ENCODE measurements at regions not wholly inside any gene's neighbourhood (a gene's known extent, or its start where the extent isn't known, plus 50 kb on each side); places are given as distances from the start of the nearest gene placed in this dataset.

DNA sequence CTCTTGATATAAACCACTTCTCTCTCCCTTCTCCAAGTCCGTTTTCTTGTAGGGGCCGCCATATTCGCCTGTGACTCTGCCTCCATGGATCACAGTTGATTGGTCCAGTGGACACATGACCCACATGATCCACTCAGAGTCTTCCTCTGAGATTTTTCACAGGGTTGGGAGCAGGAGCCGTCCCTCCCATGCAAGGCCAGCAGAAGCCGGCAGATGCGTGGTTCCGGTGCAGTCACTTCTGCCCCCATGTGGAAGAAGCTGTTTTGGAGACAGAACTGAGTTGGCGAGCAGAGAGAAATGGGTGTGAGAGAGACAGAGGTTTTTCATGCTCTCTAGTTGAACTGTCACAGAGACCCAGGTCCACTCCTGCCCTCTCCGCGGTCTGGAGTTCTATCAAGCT lies 83.3 kb downstream of the C16orf95 start:
- DNase-seq (ENCODE audit: low read depth): peak; percentile 27

DNA sequence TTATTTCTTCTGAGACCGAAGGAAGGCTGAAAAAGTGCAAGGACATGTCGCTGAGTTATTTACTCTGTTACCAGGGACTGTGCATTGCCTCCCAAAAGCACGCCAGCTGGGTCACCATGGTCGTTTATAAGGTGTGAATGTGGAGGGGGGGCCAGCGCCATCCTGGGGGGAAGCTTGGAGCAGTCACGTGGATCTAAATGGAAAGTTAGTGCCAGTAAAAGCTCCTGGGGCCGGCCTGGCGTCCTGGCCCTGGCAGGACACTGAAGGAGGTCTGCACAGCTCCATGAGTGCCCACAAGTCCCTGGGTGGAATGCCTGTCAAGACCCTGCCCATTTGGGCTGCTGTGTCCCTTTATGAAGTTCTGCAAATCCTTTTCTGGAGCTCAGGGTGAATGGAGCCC lies 82.6 kb downstream of the C16orf95 start:
- DNase-seq (ENCODE audit: low read depth): no peak

DNA sequence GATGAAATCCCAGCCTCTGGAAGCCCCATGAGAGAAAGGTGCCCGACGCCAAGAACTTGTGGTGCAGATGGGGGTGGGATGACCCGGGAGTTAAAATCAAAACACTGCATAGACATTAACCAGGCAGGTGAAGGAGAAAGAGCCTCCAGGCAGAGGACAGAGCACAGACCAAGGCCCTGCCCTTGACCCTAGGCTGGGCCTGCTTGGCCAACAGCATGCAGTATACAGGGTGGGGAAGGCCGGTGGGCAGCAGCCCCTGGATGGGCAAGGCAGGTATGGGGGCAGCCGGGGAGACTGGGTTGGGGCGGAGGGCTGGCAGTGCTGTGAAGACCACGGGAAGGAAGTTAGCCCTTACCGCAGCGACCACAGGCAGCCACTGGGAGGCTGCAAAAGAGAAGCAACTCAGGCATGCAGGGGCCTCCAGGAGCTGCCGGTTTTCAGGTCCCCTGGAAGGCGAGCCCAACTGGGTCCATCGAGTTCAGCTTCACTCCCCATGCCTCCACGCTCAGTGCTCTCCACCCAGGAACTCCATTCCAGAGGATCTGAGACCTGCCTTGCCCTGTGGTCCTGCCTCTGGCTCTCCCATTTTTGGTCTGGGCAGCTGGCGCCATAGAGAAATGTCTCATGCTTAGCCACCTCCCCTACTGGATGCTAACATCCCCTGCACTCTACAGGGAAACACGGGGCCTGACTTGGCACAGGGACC lies 81.2 kb downstream of the C16orf95 start:
- DNase-seq (ENCODE audit: low read depth): no peak

DNA sequence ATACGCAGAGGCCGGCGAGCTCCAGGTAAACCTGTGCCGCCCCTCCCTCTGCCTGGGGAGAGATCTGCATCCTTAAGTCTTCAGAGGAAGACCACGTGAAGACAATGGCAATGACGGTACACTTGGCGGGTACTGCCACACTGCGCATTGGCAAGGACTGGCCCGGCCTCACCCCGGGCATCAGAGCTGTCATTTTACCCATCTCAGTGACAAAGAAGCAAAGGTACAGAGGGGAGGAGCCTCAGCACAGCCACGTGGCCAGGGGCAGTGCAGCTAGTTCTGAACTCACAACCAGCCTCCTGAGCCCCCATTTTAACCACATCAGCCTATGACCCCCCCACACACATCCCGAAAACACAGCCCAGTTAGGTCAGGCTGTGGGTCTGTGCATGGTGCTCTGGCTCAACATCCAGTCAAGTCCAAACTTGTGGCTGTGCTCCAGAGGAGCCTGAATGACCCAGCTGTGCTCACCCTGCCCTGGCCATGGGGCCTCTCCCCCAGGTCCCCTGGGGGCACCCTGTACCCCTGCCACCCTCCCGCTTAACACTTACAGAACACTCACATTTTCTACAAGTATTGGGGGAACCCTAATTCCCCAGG lies 80.6 kb downstream of the C16orf95 start:
- DNase-seq (ENCODE audit: low read depth): no peak

DNA sequence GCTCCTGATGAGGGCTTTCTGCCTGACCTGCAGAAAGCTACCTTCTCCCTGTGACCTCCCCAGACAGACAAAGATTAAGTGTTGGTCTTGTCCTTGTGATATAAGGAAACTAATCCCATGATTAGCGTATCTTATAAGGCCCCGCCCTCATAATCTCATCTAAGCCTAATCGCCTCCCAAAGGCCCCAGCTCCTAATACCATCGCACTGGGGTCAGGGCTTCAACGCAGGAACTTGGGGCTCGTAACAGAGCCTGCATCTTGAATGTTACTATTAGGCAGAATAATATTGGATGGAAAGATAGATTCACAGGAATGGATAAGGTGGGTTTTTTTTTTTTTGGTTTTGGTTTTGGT lies 78.9 kb downstream of the C16orf95 start:
- DNase-seq (ENCODE audit: low read depth): no peak

DNA sequence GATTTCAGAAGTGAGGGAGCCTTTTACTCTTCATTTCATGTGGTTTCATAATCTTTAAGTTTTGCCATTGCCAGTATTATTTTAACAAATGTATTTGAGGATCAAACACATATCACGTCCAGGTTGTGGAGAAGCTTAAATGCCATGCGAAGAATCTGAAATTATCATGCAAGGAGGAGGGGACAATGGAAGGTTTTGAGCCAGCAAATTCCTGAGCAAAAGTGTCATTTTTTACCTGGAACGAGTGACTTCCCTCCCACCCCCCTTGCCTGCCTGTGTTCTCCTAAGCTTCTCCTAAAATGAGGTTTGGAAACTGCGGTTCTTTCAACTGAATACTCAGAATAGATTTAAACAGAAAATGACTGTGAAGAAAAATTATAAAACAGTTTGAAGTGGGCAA lies 77.6 kb downstream of the C16orf95 start:
- no peak for DNase-seq (ENCODE audit: low read depth)

DNA sequence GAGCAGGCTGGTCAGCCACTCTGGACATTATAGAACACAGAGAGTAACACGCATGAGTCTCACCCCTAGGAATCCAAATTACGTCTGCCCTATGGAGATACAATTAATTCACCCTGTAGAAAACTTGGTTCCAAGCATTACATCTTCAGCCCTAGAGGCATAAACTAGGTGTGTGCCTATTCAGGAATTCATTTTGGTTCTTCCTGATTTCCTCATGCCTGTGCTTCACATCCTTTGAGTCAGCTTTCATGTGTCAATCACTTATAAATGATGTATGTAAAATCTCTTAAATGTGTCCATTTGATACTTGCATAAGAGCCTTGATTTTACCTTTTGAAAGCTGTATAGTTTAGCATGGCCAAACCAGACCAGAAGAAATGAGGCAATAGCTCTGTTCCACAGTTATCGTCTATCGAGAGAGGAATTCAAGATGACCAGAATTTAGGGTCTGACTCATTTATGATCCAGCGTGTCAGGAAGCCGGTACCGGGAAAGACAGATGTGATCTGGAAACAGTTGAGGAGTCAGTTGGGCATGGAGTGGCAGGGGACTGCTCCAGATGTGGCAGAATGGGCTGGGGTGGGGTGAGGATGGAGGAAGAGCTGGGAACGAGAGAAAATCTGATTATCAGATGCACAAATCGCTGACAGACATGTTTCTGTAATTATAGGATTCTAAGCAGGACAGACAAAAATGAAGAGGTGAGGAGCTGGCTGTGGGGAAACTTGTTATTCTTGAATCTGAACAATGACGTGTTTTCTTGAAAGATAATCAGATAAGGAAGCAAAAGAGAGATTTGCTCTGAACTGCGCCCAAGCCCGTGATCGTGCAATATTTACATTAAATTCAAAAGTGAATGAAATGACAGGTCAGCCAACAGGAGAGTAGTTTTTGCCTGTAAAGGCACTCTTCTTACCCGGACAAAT lies 76.7 kb downstream of the C16orf95 start:
- no peak for DNase-seq (ENCODE audit: low read depth)

DNA sequence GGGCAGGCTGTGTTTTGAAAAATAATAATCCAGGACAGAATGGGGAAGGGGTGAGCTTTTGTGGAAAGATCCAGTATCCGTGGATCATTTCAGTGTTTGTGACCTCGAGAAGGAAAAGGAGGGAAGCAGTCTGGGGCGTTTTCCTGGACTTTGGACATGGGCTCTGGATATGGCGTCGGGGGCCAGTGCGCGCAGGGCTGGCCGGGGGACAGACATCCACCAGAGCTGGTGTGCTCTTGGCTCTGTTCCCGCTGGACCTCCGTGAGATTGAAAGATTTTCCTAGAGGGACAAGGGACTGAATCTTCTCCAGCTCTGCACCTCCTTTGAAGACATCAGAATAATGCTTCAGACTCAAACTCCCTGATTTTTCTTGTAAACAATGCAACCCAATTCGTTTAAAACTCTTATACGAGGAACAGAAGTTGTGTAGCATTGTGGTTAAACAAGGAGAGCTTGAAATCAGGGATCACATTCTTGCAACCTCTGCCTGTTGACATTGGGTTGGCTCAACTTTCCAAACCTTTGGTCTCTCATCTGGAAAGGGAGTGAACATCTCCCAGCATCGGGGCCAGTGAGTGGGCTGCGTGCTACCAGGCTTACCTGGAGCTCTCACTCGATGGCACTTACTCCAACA lies 75.9 kb downstream of the C16orf95 start:
- DNase-seq (ENCODE audit: low read depth): no peak

DNA sequence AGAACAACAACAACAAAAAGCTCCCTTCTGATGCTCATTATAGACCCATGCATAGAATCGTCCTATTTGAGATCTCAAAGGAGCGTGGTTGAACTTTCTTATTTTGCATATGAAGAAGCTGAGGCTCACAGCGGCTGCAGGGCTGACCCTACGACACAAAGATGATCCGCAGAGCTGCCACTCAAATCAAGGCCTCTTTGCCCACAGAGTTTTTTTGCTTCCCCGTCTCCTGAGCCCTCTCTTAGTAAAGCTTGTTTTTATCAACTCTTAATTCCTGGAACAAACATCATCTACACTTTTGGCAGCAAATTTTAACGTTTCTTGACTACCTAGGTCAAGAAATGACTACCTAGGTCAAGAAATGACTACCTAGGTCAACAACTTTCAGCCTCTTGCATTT lies 73.7 kb downstream of the C16orf95 start:
- no peak for DNase-seq (ENCODE audit: low read depth)

DNA sequence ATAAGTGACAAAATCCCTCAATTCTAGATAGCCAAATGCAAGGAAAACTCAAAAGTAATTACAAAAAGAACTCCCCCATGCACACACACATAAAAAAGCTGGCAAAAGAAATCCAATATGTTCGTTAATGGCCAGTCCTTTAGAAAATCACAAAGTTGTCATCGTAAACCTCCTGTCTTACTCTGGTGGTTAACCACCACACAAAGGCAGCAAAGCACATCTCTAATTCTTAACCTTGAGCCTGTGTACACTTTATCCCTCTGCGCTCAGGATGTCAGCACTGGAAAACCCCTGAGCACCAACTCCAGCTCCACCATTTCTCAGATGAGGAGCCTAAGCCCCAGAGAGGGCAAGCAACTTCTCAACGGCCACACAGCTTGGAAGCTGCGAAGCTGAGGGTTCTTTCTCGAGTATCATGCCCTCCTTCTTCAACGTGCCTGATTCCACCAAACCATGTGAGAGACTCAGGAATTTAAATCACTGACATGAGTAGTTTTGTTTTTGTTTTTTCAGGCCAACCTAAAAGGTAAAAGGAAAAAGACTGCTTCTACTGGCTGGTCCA lies 72.5 kb downstream of the C16orf95 start:
- no peak for DNase-seq (ENCODE audit: low read depth)

DNA sequence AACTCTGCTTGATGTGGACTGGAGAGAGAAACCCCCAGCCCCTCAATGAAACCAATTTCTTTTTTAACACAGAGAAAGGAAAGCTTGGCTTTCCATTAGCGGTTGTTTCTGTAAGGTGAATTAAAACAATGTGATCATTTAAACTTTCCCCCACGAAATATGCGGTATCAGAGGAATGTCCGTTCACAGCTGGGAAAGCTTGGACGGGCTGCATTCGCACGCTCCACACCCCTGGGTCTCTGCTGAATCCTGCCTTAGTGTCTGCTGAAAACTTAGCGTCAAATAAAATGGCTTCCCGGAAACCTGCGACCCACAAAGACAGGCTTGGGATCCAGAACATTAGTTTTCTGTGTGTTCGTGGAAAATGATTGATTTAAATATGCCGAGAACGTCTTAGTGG lies 71.7 kb downstream of the C16orf95 start:
- DNase-seq (ENCODE audit: low read depth): no peak

DNA sequence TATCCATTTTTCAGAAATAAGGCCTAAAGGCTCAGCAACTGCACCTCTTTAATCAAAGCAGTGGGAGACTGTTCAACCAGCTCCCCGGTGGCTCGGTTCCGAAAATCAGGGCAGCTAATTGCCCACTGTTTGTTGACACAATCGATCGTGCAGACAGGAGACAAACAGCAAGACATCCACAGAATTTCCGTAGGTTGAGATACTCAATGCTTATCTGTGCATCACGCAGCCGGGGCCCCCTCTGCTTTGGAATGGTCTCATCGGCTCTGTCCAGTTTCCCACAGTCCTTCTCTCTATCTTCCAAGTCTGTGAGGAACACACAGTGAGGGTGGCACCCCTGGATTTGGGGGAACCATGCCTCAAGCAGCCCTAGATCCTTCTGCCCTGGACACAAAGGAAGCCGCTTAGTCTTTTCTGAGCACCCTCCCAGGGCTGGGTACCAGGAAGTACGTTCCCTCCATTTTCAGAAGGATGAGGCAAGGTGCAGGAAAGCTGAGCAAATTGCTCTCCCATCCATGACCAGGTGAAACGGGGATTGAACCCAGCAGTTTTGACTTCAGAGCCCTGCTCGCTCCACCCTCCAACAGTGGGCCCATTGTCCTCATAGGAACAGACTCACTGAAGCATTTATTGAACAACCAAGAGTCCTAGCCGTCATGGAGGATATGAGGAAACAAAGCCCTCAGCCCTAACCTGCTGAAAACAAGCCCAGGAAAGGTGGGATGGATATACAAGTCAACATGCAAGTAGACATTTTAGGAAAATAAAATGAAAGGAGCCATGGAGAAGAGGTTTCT lies 70.7 kb downstream of the C16orf95 start:
- DNase-seq (ENCODE audit: low read depth): no peak

DNA sequence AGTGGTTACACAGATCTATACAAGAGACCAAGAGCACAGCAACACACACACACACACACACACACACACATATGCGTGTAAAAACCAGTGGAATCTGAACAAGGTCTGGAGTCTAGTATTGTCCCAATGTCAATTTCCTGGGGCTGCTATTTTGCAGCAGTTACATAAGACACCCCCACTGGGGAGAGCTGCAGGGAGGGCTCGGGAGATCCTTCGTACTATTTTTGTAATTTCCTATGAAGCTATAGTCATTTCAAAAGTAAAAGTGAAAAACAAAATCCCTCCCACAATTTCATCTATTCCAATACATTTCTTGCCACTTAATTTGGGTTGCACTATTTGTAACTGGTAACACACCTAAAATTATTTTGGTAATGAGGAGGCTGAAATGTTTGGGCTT lies 68.5 kb downstream of the C16orf95 start:
- no peak for DNase-seq (ENCODE audit: low read depth)

DNA sequence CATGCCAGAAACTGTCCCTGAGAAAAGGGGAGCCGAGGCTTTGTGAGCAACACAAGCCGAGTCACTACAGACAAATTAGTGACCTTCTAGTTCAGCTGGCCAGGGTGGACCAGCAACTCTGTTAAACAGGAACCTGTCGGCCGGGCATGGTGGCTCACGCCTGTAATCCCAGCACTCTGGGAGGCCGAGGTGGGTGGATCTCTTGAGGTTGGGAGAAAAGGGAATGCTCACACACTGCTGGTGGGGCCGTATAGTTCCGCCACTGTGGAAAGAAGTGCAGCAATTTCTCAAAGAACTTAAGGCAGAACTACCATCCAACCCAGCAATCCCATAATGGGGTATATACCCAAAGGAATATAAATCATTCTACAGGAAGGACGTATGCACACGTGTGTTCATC lies 67.8 kb downstream of the C16orf95 start:
- no peak for DNase-seq (ENCODE audit: low read depth)

DNA sequence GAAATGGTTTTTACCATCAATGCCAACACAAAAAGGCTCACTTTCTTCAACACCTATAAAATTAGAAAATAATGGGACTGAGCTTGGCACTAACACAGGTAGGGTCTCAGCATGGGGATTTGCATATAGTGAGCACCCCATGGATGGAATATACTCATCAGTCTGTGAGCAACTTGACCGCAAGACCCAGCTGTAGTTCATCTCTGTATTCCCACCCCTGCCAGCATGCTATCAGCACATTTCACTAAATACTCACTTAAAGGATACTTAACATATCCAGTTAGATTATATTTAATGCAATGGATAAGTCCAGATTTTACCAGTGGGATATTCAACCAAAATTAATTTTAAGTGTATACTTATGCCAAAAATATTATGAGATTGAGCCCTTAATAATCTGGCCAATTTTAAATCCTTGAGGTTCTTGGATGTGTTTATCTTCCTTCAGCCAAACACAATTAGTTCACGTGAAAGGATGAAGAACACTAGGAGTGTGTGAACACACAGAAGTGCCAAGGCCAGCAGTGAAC lies 66.7 kb downstream of the C16orf95 start:
- no peak for DNase-seq (ENCODE audit: low read depth)

DNA sequence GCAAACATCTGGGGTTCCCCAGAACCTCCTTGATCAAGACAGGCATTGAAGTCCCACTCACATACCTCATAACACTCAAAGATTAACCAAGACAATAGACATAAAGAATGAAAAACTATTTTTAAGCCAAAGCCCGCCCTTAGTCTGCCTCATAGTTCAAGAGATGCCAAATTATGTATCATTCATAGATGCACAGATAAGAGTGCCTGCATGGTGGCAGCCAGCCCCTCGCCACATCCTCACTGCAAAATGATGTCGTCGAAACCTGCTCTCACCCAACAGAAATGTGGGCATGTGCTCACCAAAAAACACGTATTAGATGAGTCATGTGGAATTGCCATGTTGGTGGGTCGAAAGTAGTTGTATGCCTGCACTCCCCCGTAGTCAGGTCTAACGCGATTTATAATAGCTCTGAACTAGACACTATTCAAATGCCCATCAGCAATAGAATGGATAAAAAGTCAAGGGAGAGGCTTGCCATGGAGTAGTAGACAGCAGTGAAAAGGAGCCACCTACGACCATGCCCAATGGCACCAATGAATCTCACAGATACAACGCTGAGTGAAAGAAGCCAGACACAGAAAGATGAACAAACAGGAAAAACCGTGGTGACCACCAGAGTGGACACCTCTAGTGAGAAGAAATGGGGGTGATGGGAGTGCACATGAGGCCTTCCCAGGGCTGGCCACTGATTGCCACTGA lies 64.8 kb downstream of the C16orf95 start:
- no peak for DNase-seq (ENCODE audit: low read depth)
